GM19035 (cell line): ENCODE measurements at regions not wholly inside any gene's neighbourhood (a gene's known extent, or its start where the extent isn't known, plus 50 kb on each side); places are given as distances from the start of the nearest gene placed in this dataset.
"Not testable (repeated sequence)": the region's sequence is repeated elsewhere in the genome, so short reads cannot be mapped to it uniquely, and the experiment has no call there.

Source experiments
- ATAC-seq: cut with Tn5 transposase; IDR thresholded peaks from one replicate; pipeline ENCODE4 v1.9.1; 2021; ENCODE audit not compliant: unreplicated experiment

DNA sequence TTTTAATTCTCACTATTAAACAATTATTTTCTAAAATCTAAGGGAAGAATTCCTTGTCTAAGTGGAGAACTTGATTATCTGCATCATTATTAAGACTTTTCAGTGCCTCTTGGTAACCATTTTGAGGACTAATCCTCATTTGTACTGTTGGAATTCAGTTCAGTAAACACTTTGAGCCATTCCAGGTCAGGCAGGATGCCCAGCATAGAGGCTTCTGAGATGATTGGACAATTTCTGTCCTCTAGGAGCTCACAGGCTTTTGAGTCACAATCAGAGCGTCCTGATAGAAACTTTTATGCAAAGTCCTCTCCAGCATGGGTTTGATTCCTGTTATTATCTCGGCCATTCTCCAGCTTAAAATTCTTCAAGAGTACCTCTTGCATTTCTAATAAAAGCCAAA is 1304.6 kb downstream of the EPHA7 start:
- ATAC-seq: no peak

DNA sequence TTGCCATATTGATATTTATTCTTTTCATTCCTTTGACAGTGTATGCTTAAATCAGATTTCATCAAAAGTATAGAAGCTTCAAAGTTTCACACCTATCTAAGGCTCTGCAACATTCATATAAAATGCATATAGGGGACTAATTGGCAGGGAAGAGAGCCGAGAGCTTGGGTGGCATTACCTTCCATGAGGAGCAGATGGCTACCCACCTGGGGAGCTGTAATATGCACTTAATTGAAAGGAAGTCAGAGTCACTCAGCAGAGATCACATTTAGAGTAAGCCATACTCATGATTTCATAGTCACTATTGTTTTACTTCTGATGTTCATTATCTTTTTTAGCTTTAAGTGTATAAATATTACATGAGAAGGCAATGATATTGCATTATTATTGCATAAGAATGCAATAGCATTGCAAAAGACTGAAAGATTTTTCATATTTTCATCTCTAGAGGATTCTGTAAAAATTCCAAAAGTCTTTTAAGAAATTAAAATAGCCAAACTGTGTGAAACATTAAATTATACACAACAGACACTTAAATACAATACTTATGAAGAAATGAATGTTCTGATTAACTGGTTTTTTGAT is 1305.2 kb downstream of the EPHA7 start:
- no peak for ATAC-seq

DNA sequence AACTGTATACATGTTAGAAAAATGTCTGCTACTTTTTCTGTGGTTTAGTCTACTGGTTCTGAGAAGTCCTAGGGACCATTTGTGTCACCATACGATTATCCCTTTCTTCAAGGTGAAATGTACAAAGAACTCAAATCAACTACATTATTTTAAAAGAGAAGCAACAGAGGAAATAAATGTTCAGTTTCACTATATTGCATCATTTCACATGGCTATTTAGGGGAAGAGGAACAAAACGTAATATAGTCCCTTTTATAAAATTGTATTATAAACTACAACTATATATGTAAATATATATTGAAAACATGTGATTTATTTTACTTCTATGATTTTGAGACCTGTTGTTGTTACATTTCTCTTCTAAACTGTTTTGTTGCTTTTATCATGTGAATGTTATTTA is 1308.0 kb downstream of the EPHA7 start:
- ATAC-seq: no peak

DNA sequence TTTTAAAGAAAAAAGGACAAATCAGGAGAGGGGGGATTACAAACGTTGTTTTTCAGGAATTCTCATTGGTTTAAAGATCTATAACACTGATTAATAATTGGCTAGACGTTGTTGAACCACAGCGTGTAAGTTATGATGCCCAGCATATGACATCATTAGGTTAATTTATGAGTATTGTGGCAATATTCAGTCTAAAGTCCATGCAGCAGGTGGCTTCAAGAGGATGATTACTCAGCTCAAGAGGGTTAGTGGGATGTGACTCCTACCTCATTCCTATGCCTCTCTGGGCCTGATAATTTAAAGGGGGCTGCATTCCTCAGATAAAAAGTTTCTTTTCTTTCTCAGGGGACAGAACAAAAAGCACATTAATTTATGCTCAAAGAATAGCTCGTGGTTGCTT is 1309.0 kb downstream of the EPHA7 start:
- no peak for ATAC-seq

DNA sequence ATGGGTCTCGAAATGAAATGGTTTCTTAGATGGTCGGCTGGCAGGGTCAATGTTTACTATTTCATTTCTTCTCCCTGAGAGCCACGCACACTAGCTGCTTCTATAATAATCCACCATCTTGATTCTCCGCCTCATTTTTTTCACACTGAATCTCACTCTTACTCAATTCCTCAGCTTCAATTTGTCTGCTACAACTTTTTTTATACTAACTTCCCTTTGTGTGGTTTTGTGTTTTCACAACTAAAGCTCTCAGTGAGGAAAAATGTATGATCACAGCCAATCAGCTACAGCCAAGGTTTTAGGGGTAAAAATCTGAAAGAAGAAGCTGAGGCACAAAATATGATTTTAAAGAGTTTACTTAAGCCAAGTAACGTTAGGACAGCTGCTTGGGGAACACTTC is 1309.4 kb downstream of the EPHA7 start:
- no peak for ATAC-seq

DNA sequence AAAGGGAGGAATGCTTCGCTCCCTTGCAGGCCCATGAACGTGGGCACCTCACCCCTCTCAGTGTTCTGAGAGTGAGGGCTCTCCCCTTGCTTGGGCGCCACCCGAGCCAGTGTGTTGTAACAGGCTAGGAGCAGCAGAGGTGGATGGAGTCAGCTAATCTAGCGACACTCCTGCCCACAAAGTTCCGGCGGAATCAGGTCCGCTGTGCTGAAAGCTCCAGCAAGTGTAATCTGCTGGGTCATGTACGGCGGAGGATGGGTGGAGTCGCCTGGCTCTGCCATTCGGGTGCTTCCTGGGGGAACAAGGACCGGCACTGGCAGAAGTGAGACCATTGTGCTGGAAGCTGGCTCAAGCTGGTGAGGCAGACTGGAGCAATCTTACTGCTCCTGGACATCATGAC is 1310.1 kb downstream of the EPHA7 start:
- no peak for ATAC-seq

DNA sequence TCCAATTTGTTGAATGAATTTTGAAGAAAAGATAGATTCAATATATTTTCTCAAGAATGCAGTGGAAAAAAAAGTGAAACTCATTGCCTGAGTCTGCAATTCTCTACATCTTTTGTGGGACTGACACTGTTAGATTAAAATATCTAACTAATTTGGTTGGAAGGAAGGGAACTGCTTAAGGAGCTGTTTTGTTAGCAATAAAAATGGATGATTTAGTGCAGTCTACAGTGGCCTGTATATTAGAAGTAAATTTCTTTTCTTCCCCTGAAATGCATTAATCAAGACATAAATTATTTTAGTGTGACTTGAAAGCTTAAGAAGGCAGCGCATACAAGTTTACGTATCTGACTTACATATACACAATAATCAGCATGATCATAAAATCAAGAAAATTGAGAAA is 1332.6 kb downstream of the EPHA7 start:
- ATAC-seq: no peak

DNA sequence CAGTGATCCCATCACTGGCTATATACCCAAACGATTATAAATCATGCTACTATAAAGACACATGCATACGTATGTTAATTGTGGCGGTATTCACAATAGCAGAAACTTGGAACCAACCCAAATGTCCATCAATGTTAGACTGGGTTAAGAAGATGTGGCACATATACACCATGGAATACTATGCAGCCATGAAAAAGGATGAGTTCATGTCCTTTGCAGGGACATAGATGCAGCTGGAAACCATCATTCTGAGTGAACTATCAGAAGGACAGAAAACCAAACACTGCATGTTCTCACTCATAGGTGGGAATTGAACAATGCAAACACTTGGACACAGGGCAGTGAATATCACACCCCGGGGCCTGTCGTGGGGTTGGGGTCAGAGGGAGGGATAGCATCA is 1335.4 kb downstream of the EPHA7 start:
- ATAC-seq: not testable (repeated sequence)

DNA sequence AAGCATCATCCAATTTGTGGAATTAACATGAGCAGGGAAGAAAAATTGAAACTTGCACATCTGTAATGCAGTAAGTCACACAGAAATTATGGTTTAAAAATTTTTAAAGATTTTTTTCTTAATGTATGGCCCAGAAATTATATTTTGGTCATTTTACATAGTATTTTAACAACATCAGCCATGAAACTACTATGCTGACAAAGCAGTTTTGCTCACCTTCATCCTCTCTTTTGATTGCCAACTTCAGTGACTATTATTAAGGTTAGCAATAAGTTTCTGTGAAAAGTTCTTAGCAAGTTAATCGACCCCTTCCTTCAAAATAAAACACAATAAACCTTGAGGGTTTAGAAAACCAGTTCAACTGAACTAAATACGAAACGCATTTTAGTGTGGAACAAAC is 1347.0 kb downstream of the EPHA7 start:
- ATAC-seq: no peak

DNA sequence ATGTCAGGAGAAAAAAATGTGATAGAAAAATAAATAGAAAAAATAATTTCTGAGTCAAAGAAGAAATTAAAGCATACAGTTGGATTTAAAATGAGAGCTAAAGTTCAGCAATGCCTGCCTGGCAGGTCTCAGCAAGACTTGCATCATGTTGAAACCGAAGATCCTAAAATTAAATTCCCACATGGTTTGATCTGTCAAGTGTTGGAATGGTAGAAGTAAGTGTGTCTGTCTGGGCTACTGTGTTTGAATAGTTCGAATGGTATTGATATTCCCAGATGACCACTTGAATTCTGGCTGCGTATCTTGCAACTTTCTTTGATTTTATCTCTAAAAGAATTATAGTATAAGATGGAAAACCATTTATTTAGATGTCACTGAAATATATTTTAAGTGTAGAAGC is 1349.6 kb downstream of the EPHA7 start:
- ATAC-seq: no peak

DNA sequence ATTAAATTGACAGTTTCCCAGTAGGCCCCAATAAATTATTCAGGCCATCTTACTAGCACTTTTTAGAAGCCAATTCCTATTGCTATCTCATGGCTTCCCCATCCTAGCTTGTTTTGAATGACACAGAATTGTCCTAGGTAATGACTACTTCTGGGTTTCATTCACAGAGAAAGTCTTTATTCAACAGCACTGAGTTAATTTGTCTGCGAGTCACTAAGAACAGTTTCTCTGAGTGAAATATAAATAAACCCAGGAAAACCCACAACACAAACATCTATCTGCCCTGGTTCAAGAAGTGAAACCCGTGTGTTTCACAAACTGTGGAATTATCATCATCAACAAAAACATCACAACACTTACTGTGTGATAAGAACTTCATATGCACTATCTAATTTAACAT is 1366.8 kb downstream of the EPHA7 start:
- ATAC-seq: no peak

DNA sequence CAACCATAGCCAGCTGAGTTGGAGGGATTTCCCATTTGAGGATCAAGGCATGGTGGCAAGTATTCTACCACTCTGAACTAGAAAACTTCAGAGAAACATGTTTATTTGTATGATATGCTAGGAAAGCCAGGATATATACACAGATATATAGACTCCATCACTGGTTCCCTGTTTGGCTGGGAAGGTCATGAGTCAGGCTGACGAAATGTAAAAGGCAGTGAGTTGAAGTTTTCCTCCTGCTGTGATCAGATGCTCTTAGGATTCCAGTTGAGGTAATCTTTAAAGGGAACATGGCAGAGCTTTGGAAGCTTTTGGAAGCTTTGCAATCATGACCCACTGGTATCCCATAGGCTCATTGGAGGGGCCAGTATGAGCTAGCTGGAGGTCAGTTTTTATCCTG is 1369.1 kb downstream of the EPHA7 start:
- no peak for ATAC-seq

DNA sequence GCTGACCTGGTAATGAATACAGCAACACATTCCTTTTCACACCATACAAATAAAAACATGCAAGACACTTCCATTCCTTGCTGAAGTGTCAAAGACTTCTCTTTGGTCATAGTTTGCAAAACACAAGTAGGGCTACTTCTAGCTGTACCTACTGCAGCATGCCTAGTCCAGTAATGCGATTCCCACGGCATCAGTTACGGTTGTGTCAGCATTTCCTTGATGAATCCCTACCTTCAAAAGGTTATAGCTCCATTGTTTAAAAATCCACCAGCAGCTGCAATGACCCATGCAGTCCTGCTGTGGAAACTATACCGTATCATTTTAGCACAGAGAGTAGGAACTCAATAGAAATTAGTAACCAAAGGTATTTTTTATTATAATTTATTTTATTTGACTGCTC is 1371.5 kb downstream of the EPHA7 start:
- no peak for ATAC-seq

DNA sequence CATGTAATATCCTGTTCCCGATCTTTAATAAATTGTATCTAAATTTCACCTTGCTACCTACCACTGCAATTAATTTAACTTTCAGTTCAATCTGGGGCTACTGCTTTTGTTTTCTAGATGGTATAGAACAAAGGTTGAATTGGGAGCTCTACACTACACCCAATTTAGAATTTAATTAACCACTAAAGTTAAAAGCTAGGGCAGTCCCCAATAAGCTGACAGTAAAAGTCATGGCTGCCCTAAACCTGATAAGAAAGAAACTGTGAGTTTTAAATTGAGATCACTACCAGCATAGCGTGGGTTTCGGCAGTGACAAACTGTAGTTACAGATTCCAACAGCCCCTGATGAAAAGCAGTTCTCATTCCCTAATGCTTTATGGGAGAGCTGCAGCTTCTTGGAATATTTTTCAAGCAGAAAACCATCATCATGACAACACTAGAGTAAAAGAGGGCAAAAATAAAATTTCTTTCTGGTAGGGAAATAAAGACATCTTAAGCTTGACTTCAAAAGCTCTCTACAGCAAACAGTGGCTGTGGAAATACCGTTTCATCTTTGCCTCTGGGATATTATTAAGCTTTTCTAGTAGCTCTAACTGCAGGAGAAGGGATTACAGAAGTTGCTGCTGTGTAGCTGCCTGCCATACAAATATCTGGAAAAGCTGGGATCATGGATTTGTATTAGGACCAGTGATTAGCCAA is 1372.1 kb downstream of the EPHA7 start:
- no peak for ATAC-seq

DNA sequence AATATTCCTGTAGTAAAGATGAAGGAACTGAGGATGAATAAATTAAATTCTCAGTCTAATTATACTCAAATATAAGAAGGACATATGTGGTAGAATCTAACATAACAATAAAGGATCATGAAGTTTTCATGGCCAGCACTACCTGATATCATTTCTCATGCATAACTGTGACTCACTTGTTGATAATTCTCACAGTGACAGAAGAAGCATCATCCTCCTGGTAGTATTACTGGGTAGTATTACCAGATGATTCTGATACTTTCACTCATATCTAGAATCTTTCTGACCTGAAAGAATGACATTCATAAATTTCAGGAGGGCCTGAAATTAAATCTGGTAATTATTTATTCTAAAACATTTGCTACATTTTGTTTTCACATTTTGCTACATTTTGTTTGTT is 1375.0 kb downstream of the EPHA7 start:
- no peak for ATAC-seq

DNA sequence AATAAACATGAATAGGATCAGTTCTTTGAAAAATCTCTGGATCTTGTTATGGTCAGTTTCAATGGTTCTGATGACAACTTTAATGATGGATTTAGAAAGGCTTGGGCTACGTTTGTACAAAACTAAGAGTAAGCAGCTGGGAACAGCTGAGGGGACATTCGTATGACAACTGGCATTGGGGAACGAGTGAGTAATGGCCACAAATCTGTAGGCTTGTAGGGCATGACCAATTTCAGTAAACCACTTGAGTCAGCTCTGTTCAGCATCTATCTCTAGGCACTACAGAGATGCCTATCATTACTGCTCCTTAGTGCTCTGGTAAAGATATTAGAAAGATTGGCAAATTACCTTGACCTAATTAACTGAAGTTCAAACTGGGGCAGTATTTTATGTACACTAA is 1375.6 kb downstream of the EPHA7 start:
- ATAC-seq: no peak

DNA sequence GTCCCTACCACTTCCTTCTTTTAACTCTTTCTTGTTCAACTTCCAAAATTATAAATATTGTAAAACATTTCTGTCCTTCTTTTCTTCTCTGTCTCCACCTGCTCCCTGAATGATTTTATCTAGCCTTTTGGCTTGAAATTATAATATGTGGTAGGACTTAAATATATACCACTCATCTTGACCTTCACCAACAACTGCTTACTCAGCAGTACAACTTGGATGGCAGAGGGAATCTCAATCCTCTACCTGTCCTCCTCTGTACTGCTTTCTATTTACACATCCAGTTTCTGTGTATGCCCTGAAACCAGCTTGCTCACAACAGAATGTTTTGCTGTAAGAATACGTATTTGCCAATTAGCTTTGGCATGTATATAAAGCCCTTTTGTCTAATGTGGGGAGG is 1392.5 kb downstream of the EPHA7 start:
- no peak for ATAC-seq

DNA sequence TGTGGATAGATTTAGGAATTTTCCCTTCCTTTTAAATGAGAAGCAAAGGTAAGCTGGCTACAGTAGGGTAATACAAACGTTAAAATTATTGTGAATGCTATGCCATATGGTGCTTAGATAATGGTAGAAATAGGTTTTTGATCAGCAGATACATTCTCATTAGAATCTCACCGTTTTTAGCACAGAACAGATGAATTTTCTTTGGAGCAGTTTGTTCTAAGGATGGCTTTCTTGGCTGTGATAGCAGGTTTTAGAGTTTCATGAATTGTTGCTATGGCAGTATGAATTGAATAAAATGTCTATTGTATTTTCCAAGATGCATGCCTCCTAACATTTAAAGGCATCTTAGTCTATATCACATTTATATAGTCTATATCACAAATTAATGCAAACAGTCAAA is 1394.5 kb downstream of the EPHA7 start:
- ATAC-seq: no peak

DNA sequence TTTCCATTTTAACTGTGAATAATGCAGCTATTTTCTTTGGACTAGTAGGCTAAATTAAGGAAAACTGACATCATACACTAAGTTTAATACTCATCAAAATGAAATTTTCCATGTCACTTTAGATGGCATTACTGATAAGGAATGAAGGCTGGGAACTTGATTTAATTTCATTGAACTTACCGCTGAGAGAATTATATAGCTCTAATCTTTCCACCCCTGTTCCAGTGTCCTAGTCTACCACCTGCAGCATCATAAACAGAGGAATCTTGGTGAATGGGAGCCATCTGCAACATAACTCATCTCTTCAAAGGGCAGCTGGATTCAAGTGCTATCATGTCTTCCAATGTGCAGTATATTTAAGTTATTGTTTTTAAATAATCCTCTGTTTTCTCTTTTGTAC is 1395.2 kb downstream of the EPHA7 start:
- ATAC-seq: no peak

DNA sequence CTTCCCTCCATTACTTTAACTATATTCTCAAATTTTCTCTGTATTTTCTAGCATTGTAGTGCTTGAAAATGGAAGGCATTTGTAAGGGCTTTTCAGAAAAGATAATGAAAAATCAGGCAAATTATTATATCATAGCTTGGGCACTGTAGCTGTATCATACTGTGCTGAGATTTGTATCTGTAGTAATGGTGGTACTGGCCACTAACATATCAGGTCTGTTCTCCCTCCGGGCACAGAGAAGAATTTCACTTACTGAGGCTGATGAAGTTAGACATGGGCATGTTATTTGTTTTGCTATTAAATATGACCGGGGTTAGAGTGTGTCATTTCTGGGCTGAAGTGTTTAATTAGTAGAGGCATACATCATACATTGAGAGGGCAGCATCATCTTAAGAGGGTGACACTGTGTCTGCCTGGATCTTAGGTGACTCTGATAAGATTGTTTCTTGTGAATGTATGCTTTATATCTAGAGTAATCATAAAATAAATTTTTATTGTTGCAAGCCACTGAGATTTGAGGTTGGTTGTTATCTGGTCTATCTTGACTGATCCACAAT is 1395.9 kb downstream of the EPHA7 start:
- no peak for ATAC-seq

DNA sequence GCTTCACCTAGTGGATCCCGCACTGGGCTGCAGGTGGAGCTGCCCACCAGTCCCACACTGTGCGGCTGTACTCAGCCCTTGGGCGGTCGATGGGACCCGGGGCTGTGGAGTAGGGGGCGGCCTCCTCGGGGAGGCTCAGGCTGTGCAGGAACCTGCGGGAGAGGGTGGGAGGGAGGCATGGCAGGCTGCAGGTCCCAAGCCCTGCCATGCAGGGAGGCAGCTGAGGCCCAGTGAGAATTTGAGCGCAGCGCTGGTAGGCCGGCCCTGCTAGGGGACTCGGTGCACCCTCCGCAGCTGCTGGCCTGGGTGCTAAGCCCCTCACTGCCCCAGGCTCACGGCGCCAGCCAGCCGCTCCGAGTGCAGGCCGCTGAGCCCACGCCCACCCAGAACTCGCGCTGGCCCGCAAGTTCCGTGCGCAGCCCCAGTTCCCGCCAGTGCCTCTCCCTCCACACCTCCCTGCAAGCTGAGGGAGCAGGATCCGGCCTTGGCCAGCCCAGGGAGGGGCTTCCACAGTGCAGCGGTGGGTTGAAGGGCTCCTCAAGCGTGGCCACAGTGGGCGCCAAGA is 1407.6 kb downstream of the EPHA7 start:
- ATAC-seq: no peak

DNA sequence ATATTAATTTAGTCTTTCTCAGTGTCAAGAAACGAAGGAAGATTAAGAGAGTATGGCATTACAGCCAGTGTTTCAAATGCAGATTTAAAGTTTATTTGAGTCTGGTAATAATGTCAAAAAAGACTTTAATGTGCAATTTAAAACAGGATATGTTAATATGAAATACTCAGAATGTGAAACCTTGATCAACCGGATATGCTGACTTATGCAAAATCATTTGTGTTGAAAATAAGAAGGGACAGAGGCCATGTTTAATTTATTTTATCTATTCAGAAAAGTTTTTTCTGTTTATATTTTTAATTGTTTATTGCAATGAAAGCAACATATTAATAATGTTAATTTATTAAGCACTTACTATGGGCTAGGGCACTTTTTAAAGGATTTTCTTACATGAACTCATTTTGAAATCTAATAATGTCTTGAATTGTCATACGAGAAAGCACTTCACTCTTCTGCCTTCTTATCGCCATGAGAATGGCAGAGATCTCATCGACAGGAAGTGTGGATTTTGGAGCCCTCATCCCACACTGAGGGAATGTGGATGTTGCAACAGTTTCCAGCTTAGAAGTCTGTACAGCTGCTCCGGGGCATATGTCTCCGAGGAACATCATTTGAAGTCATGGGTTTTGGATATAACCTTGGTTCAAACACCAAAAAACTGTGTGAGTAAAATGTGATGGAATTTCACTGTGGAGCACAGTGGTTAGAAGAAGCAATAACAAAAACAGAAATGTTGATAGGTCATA is 1410.4 kb downstream of the EPHA7 start:
- no peak for ATAC-seq
